HepG2 (cell line): ENCODE measurements at regions not wholly inside any gene's neighbourhood (a gene's known extent, or its start where the extent isn't known, plus 50 kb on each side); places are given as distances from the start of the nearest gene placed in this dataset.
A peak's percentile ranks its signal among the peaks of the same experiment; 100 is the strongest.

Experiments used
- ATAC-seq: fragments of 200-7000 bp; cut with Tn5 transposase; 3 replicates; pipeline ENCODE4 v1.9.1; 2020; ENCODE audit warnings: mild to moderate bottlenecking, moderate library complexity
- BruUV-seq: library from RNA; stranded (reverse); fragments of 400-500 nt; replicated peaks from 2 replicates; lab custom pipeline; 2021; lab: Mats Ljungman, UMichigan
- CTCF ChIA-PET: fragments of 300-600 bp; formaldehyde crosslinking; extraction: SDS; loops from one replicate; lab custom pipeline; 2021; ENCODE audit warnings: low total read pairs, inconsistent platforms, low intra/inter-chr PET ratio; lab: Yijun Ruan, JAX
- POLR2A ChIA-PET: fragments of 350-600 bp; sonication (Branson Sonifier 250); formaldehyde crosslinking; loops from one replicate; lab custom pipeline; 2020; ENCODE audit warnings: antibody characterized with exemption, inconsistent platforms; lab: Yijun Ruan, JAX
- DNase-seq: peaks from one replicate; pipeline ENCODE4 v3.0.0-alpha.2; 2015; ENCODE audit warnings: low spot score
- FAIRE-seq: peaks from 3 replicates; lab custom pipeline; 2011; peaks lifted over from hg19 to GRCh38; lab: Jason Lieb, UNC
- H2AFZ ChIP-seq: one replicate; pipeline ENCODE4 v1.6.1; 2011; ENCODE audit warnings: low read length, inconsistent platforms
- H3K27ac ChIP-seq: fragments of 300-600 bp; 3 replicates; pipeline ENCODE4 v1.8.0; 2011; ENCODE audit warnings: mixed run types, mild to moderate bottlenecking, mixed read lengths, low read length, inconsistent platforms; ENCODE audit not compliant: insufficient read depth; ENCODE audit errors: extremely low read length
- H3K27me3 ChIP-seq, 2 experiments: fragments of 200-600 bp in 1 of 2; 2 replicates in 1 of 2; 3 replicates in 1 of 2; pipeline versions ENCODE4 v1.6.0 to v1.8.0; 2011; ENCODE audit warnings: low read length in 2 of 2, mild to moderate bottlenecking in 2 of 2, moderate library complexity in 2 of 2, inconsistent platforms in 1 of 2; ENCODE audit not compliant: insufficient read depth in 2 of 2, control insufficient read depth in 1 of 2
- H3K36me3 ChIP-seq, 2 experiments: fragments of 200-600 bp in 1 of 2; replicated peaks in 1 of 2; 2 replicates in 1 of 2; 3 replicates in 1 of 2; pipeline versions ENCODE4 v1.5.1 to v1.8.0; 2011; ENCODE audit warnings: low read length in 2 of 2, inconsistent platforms in 1 of 2; ENCODE audit not compliant: insufficient read depth in 2 of 2, control insufficient read depth in 1 of 2
- H3K4me1 ChIP-seq: 2 replicates; pipeline ENCODE4 v1.5.1; 2012; ENCODE audit warnings: low read length, inconsistent platforms; ENCODE audit not compliant: insufficient read depth
- H3K4me2 ChIP-seq: 2 replicates; pipeline ENCODE4 v1.6.0; 2011; ENCODE audit warnings: low read depth, low read length, inconsistent platforms
- H3K4me3 ChIP-seq, 3 experiments: fragments of 200-600 bp in 1 of 3; sonication (generic), shearing (Covaris generic) in 1 of 3; replicated peaks in 1 of 3; 2 replicates each; pipeline ENCODE4 v1.5.1; 2011 to 2016; ENCODE audit warnings: low read length in 3 of 3, inconsistent platforms in 2 of 3, low read depth in 2 of 3, mild to moderate bottlenecking in 2 of 3, control low read depth in 1 of 3, mixed read lengths in 1 of 3; ENCODE audit not compliant: insufficient read depth in 1 of 3
- H3K79me2 ChIP-seq: one replicate; pipeline ENCODE4 v1.6.1; 2011; ENCODE audit warnings: low read length, inconsistent platforms; ENCODE audit not compliant: insufficient read depth
- H3K9ac ChIP-seq: 2 replicates; pipeline ENCODE4 v1.6.0; 2011; ENCODE audit warnings: mild to moderate bottlenecking, low read depth, low read length, inconsistent platforms; ENCODE audit not compliant: insufficient read depth
- H3K9me3 ChIP-seq: 2 replicates; pipeline ENCODE4 v1.5.1; 2012; ENCODE audit warnings: mild to moderate bottlenecking, low read length
- H4K20me1 ChIP-seq: 2 replicates; pipeline ENCODE4 v1.6.0; 2011; ENCODE audit warnings: inconsistent platforms, mild to moderate bottlenecking, low read length, moderate library complexity; ENCODE audit not compliant: insufficient read depth
- ATF1 ChIP-seq: IDR thresholded peaks from 2 replicates; pipeline ENCODE4 v1.6.1; 2016; ENCODE audit warnings: mild to moderate bottlenecking, control low read depth
- CHCHD3 ChIP-seq: sonication (generic); formaldehyde crosslinking; IDR thresholded peaks from 2 replicates; pipeline ENCODE4 v1.8.0; 2022; ENCODE audit warnings: mild to moderate bottlenecking, missing genetic modification reagents, moderate library complexity
- SMARCE1 ChIP-seq: fragments of 450-650 bp; IDR thresholded peaks from 2 replicates; pipeline ENCODE4 v1.6.1; 2017; ENCODE audit warnings: borderline replicate concordance
- TCF7L2 ChIP-seq: IDR thresholded peaks from 2 replicates; pipeline ENCODE4 v1.6.1; 2011; ENCODE audit warnings: mild to moderate bottlenecking, low read depth, low read length, moderate library complexity
- ZNF280D ChIP-seq: sonication (generic); formaldehyde crosslinking; IDR thresholded peaks from 2 replicates; pipeline ENCODE4 v1.5.1; 2020; ENCODE audit warnings: mild to moderate bottlenecking, missing genetic modification reagents
- ZXDC ChIP-seq: sonication (generic); formaldehyde crosslinking; IDR thresholded peaks from 2 replicates; pipeline ENCODE4 v1.5.0; 2020; ENCODE audit warnings: mild to moderate bottlenecking, missing genetic modification reagents
- WGBS: methylation state at CpG from one replicate; pipeline ENCODE4 v1.1.6; 2017; ENCODE audit warnings: low lambda C conversion rate; 5-methylcytosine and 5-hydroxymethylcytosine counted together
- in situ Hi-C: cut with HindIII; loops from 2 replicates; pipeline ENCODE4 v1.10.0; 2017; ENCODE audit warnings: low pct_unique_long_range_greater_than_20kb; ENCODE audit not compliant: extremely low pct_ligation_motif_present
- intact Hi-C: fragments of 100-400 bp; cut with micrococcal nuclease; formaldehyde crosslinking; loops from one replicate; pipeline ENCODE4 v1.10.0; 2022; ENCODE audit not compliant: unreplicated experiment
- TF ChIP-seq, protein P1 (sequence below): sonication (generic); formaldehyde crosslinking; IDR thresholded peaks from 2 replicates; pipeline ENCODE4 v1.4.0; 2020; ENCODE audit warnings: missing genetic modification reagents

DNA sequence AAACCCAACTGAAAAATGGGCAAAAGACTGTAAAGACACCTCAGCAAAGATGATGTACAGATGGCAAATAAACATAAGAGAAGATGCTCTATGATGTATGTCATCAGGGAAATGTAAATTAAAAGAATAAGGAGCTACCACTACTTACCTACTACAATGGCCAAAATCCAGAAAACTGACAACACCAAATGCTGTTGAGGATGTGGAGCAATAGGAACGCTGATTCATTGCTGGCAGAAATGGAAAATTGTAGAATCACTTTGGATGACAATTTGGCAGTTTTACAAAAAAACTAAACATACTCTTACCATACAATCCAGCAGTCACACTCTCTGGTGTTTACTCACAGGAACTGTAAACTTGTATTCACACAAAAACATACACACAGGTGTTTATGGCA, 222.3 kb upstream of the LDB2 start (continued):
- no peak for TF ChIP-seq ZNF280D (CRISPR knock-in tag)
- no peak for TF ChIP-seq ZXDC (CRISPR knock-in tag)
- TF ChIP-seq, all 625 proteins: peak for 0

DNA sequence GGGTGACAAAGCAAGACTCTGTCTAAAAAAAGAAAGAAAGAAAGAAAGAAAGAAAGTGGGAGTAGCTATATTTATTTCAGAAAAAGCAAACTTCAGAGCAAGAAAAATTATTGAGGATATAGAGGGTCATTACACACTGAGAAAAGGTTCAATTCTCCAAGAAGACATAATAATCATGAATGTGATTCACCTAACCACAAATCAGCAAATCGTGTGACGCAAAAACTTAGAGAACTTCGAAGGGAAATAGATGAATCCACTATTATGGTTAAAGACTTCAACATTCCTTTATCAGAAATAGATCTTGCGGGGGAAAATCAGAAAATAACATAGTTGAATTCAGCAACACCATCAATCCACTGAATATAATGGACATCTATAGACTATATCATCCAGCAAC, 219.3 kb upstream of the LDB2 start:
- CTCF ChIA-PET = no interaction called here
- H3K36me3 ChIP-seq = no peaks in the 10 kb centered on the region
- no peak for DNase-seq
- H3K9ac ChIP-seq = no peak overlapping the region
- no peak for FAIRE-seq
- H3K4me1 ChIP-seq = no peaks in the 10 kb centered on the region
- intact Hi-C loops = no loop called here
- TF ChIP-seq, protein P1, sequence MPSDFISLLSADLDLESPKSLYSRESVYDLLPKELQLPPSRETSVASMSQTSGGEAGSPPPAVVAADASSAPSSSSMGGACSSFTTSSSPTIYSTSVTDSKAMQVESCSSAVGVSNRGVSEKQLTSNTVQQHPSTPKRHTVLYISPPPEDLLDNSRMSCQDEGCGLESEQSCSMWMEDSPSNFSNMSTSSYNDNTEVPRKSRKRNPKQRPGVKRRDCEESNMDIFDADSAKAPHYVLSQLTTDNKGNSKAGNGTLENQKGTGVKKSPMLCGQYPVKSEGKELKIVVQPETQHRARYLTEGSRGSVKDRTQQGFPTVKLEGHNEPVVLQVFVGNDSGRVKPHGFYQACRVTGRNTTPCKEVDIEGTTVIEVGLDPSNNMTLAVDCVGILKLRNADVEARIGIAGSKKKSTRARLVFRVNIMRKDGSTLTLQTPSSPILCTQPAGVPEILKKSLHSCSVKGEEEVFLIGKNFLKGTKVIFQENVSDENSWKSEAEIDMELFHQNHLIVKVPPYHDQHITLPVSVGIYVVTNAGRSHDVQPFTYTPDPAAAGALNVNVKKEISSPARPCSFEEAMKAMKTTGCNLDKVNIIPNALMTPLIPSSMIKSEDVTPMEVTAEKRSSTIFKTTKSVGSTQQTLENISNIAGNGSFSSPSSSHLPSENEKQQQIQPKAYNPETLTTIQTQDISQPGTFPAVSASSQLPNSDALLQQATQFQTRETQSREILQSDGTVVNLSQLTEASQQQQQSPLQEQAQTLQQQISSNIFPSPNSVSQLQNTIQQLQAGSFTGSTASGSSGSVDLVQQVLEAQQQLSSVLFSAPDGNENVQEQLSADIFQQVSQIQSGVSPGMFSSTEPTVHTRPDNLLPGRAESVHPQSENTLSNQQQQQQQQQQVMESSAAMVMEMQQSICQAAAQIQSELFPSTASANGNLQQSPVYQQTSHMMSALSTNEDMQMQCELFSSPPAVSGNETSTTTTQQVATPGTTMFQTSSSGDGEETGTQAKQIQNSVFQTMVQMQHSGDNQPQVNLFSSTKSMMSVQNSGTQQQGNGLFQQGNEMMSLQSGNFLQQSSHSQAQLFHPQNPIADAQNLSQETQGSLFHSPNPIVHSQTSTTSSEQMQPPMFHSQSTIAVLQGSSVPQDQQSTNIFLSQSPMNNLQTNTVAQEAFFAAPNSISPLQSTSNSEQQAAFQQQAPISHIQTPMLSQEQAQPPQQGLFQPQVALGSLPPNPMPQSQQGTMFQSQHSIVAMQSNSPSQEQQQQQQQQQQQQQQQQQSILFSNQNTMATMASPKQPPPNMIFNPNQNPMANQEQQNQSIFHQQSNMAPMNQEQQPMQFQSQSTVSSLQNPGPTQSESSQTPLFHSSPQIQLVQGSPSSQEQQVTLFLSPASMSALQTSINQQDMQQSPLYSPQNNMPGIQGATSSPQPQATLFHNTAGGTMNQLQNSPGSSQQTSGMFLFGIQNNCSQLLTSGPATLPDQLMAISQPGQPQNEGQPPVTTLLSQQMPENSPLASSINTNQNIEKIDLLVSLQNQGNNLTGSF (CRISPR knock-in tag) = no peak
- no peak for TF ChIP-seq SMARCE1
- no peak for TF ChIP-seq ATF1 (CRISPR knock-in tag)
- no peak for TF ChIP-seq TCF7L2
- no peak for TF ChIP-seq CHCHD3 (CRISPR knock-in tag)
- in situ Hi-C loops = no loop called here
- H3K27ac ChIP-seq = no peak overlapping the region
- H3K4me2 ChIP-seq = no peak overlapping the region
- no peaks in the 10 kb centered on the region for H4K20me1 ChIP-seq
- no peaks in the 10 kb centered on the region for H3K9me3 ChIP-seq
- peak overlapping the region; percentile 52 for H2AFZ ChIP-seq
- H3K27me3 ChIP-seq = no peaks in the 10 kb centered on the region
- WGBS = 15% methylated on average over 4 of the region's 4 CpGs
- BruUV-seq = no TSS peak
- POLR2A ChIA-PET = no interaction called here
- no peaks in the 10 kb centered on the region for H3K79me2 ChIP-seq
- H3K4me3 ChIP-seq = no peak overlapping the region
- ATAC-seq = no peak
